Endothelial cell of umbilical vein (primary cell): ENCODE measurements at regions not wholly inside any gene's neighbourhood (a gene's known extent, or its start where the extent isn't known, plus 50 kb on each side); places are given as distances from the start of the nearest gene placed in this dataset.

Experiments used
- BruUV-seq: library from RNA; stranded (reverse); fragments of 400-500 nt; replicated peaks from 2 replicates; lab custom pipeline; 2021; lab: Mats Ljungman, UMichigan
- CTCF ChIA-PET: fragments of 300-600, 350-600 bp; sonication (Branson Sonifier 250); formaldehyde crosslinking; loops from one replicate; lab custom pipeline; 2021; ENCODE audit warnings: antibody characterized with exemption, inconsistent platforms; lab: Charles Lee
- POLR2A ChIA-PET: fragments of 300-600, 350-600 bp; sonication (Branson Sonifier 250); formaldehyde crosslinking; loops from one replicate; lab custom pipeline; 2021; ENCODE audit warnings: antibody characterized with exemption, inconsistent platforms; lab: Charles Lee
- DNase-seq: peaks from one replicate; pipeline ENCODE4 v3.0.0-alpha.2; 2011; ENCODE audit warnings: low read depth, low spot score
- FAIRE-seq: peaks from 2 replicates; lab custom pipeline; 2011; peaks lifted over from hg19 to GRCh38; lab: Jason Lieb, UNC
- H2AFZ ChIP-seq: 2 replicates; pipeline ENCODE4 v1.6.0; 2012; ENCODE audit warnings: low read depth, low read length, control low read depth, inconsistent platforms
- H3K27ac ChIP-seq: 2 replicates; pipeline ENCODE4 v1.5.1; 2011; ENCODE audit warnings: low read depth, mild to moderate bottlenecking, control low read depth, low read length, moderate library complexity; ENCODE audit not compliant: insufficient read depth
- H3K27me3 ChIP-seq, 2 experiments: 2 replicates each; pipeline versions ENCODE4 v1.6.0 to v1.6.1; 2011; ENCODE audit warnings: low read length in 2 of 2, mixed read lengths in 1 of 2; ENCODE audit not compliant: control insufficient read depth in 2 of 2, insufficient read depth in 2 of 2
- H3K36me3 ChIP-seq, 2 experiments: 2 replicates in 1 of 2; 3 replicates in 1 of 2; pipeline ENCODE4 v1.5.1; 2011; ENCODE audit warnings: low read length in 2 of 2, mild to moderate bottlenecking in 1 of 2, moderate library complexity in 1 of 2; ENCODE audit not compliant: control insufficient read depth in 2 of 2, insufficient read depth in 2 of 2; ENCODE audit errors: extremely low read depth in 1 of 2
- H3K4me1 ChIP-seq: 3 replicates; pipeline ENCODE4 v1.5.1; 2011; ENCODE audit warnings: mild to moderate bottlenecking, low read length; ENCODE audit not compliant: control insufficient read depth, insufficient read depth; ENCODE audit errors: extremely low read depth
- H3K4me2 ChIP-seq: 2 replicates; pipeline ENCODE4 v1.6.1; 2011; ENCODE audit warnings: low read length, control low read depth, mixed read lengths; ENCODE audit not compliant: insufficient read depth
- H3K4me3 ChIP-seq, 3 experiments: fragments of 200-600 bp in 1 of 3; sonication (generic), shearing (Covaris generic) in 1 of 3; replicated peaks in 1 of 3; 2 replicates each; pipeline ENCODE4 v1.5.1; 2011 to 2016; ENCODE audit warnings: control low read depth in 3 of 3, low read length in 3 of 3, mild to moderate bottlenecking in 2 of 3, inconsistent platforms in 1 of 3, low read depth in 1 of 3, moderate library complexity in 1 of 3; ENCODE audit not compliant: insufficient read depth in 1 of 3
- H3K79me2 ChIP-seq: 2 replicates; pipeline ENCODE4 v1.6.0; 2012; ENCODE audit warnings: low read length, inconsistent platforms; ENCODE audit not compliant: control insufficient read depth, insufficient read depth
- H3K9ac ChIP-seq: replicated peaks from 2 replicates; pipeline ENCODE3; 2011; ENCODE audit warnings: low read length, control low read depth; ENCODE audit not compliant: insufficient read depth; ENCODE audit errors: extremely low read depth
- H3K9me1 ChIP-seq: replicated peaks from 3 replicates; pipeline ENCODE4 v1.6.0; 2011; ENCODE audit warnings: mild to moderate bottlenecking, low read length; ENCODE audit not compliant: control insufficient read depth, insufficient read depth; ENCODE audit errors: extremely low read depth
- H3K9me3 ChIP-seq: replicated peaks from 2 replicates; pipeline ENCODE4 v1.5.1; 2012; ENCODE audit warnings: low read length, inconsistent platforms; ENCODE audit not compliant: control insufficient read depth, insufficient read depth
- H4K20me1 ChIP-seq: replicated peaks from 2 replicates; pipeline ENCODE3; 2011; ENCODE audit warnings: mild to moderate bottlenecking, low read length; ENCODE audit not compliant: control insufficient read depth, insufficient read depth; ENCODE audit errors: extremely low read depth
- CTCF ChIP-seq, 2 donors: IDR thresholded peaks; 1 replicate in 1 of 2; 2 replicates in 1 of 2; pipeline ENCODE4 v1.5.1; 2011; ENCODE audit warnings: low read length in 2 of 2, mild to moderate bottlenecking in 2 of 2, moderate library complexity in 2 of 2, control low read depth in 1 of 2, inconsistent platforms in 1 of 2, low read depth in 1 of 2; ENCODE audit not compliant: insufficient read depth in 1 of 2; ENCODE audit errors: extremely low read depth in 1 of 2
- EZH2 ChIP-seq: IDR thresholded peaks from 2 replicates; pipeline ENCODE4 v1.6.1; 2012; ENCODE audit warnings: borderline replicate concordance, low read depth, mild to moderate bottlenecking, moderate library complexity, low read length, inconsistent platforms; ENCODE audit not compliant: severe bottlenecking
- FOS ChIP-seq: IDR thresholded peaks from 2 replicates; pipeline ENCODE4 v1.6.1; 2011; ENCODE audit warnings: mild to moderate bottlenecking, low read length, moderate library complexity, borderline replicate concordance; ENCODE audit not compliant: insufficient read depth
- GATA2 ChIP-seq: IDR thresholded peaks from 2 replicates; pipeline ENCODE4 v1.7.0; 2011; ENCODE audit warnings: low read depth, mild to moderate bottlenecking, moderate library complexity, mixed read lengths, low read length; ENCODE audit not compliant: insufficient read length, insufficient read depth
- JUN ChIP-seq: IDR thresholded peaks from 2 replicates; pipeline ENCODE4 v1.6.1; 2011; ENCODE audit warnings: borderline replicate concordance, low read depth; ENCODE audit not compliant: insufficient read length, insufficient read depth
- MAX ChIP-seq: IDR thresholded peaks from 2 replicates; pipeline ENCODE4 v1.6.1; 2011; ENCODE audit not compliant: insufficient read depth, insufficient read length
- MYC ChIP-seq: IDR thresholded peaks from one replicate; pipeline ENCODE4 v1.6.1; 2011; ENCODE audit warnings: mild to moderate bottlenecking, low read depth, low read length
- POLR2A ChIP-seq: IDR thresholded peaks from 2 replicates; pipeline ENCODE4 v1.6.1; 2012; ENCODE audit warnings: low read depth, mild to moderate bottlenecking, control low read depth, low read length
- POLR2AphosphoS5 ChIP-seq: IDR thresholded peaks from 2 replicates; pipeline ENCODE4 v1.6.1; 2012; ENCODE audit warnings: low read depth, mild to moderate bottlenecking, control low read depth, low read length, moderate library complexity; ENCODE audit not compliant: insufficient read depth
- dilution Hi-C: fragments of 300-500 bp; cut with MboI; formaldehyde crosslinking; loops from one replicate; pipeline ENCODE4 v1.15.0; 2019; ENCODE audit warnings: low sequenced_read_pairs; ENCODE audit not compliant: extremely low pct_ligation_motif_present
- intact Hi-C: fragments of 100-400 bp; cut with micrococcal nuclease; formaldehyde crosslinking; loops from one replicate; pipeline ENCODE4 v1.10.0; 2022

- CTCF ChIA-PET, result no interaction called here
These were observed 123.0 kb upstream of the MAGEB16 start for GRCh38 chrX:35675151-35675550.

More at GRCh38 chrX:35675151-35675550, 123.0 kb upstream of the MAGEB16 start:
- dilution Hi-C loops, result no loop called here
- Histone ChIP-seq H3K9me1 (no peaks in the 10 kb centered on the region), H3K36me3 (no peaks in the 10 kb centered on the region), H3K4me1 (no peaks in the 10 kb centered on the region), H3K4me2 (no peak overlapping the region), H3K27me3 (no peaks in the 10 kb centered on the region), H3K4me3 (no peak overlapping the region), H2AFZ (no peak overlapping the region), H3K9me3 (no peaks in the 10 kb centered on the region), H3K79me2 (no peaks in the 10 kb centered on the region), H3K27ac (no peak overlapping the region), H3K9ac (no peak overlapping the region), H4K20me1 (no peaks in the 10 kb centered on the region)
- no peak for FAIRE-seq
- TF ChIP-seq FOS (no peak), JUN (no peak), GATA2 (no peak), MYC (no peak), POLR2A (no peak), POLR2AphosphoS5 (no peak), CTCF (IDR thresholded peaks at IDR 0.05; ENCODE audit: extremely low read depth in 1 of 2, insufficient read depth in 1 of 2, low read depth in 1 of 2, low read length in 2 of 2) (no peak), EZH2 (no peak), MAX (no peak)
- intact Hi-C loops, result no loop called here
- DNase-seq, result no peak
- no TSS peak for BruUV-seq
- POLR2A ChIA-PET, result no interaction called here
